B cell (primary cell): ENCODE measurements at regions not wholly inside any gene's neighbourhood (a gene's known extent, or its start where the extent isn't known, plus 50 kb on each side); places are given as distances from the start of the nearest gene placed in this dataset.

ENCODE experiments used
- ATAC-seq: fragments of 200-7000 bp; cut with Tn5 transposase; one replicate; pipeline ENCODE4 v1.10.0; 2021; ENCODE audit warnings: low read depth, mild to moderate bottlenecking, moderate number of reproducible peaks, moderate library complexity
- CTCF ChIA-PET: fragments of 350-600 bp; sonication (Branson Sonifier 250); formaldehyde crosslinking; loops from one replicate; lab custom pipeline; 2021; ENCODE audit warnings: antibody characterized with exemption, inconsistent platforms; lab: Charles Lee
- POLR2A ChIA-PET: fragments of 350-600 bp; sonication (Branson Sonifier 250); formaldehyde crosslinking; loops from one replicate; lab custom pipeline; 2021; ENCODE audit warnings: antibody characterized with exemption; lab: Charles Lee
- DNase-seq: peaks from one replicate; pipeline ENCODE4 v3.0.0; 2013
- H2AFZ ChIP-seq: 2 replicates; pipeline ENCODE4 v1.6.1; 2012; ENCODE audit warnings: mild to moderate bottlenecking, low read depth, low read length; ENCODE audit not compliant: insufficient read depth, poor library complexity, severe bottlenecking
- H3K27ac ChIP-seq, 2 donors: 1 replicate in 1 of 2; 2 replicates in 1 of 2; pipeline ENCODE4 v1.5.1; 2012 to 2013; ENCODE audit warnings: low read length in 2 of 2, mild to moderate bottlenecking in 2 of 2, moderate library complexity in 1 of 2
- H3K27me3 ChIP-seq, 4 experiments: fragments of 200-600 bp in 1 of 4; sonication (generic) in 1 of 4; replicated peaks in 1 of 4; 1 replicate in 2 of 4; 2 replicates in 2 of 4; pipeline versions ENCODE4 v1.6.1 to v1.7.0; 2013 to 2016; ENCODE audit warnings: low read length in 3 of 4, mild to moderate bottlenecking in 2 of 4, mixed read lengths in 1 of 4, moderate library complexity in 1 of 4; ENCODE audit not compliant: insufficient read depth in 4 of 4, control insufficient read depth in 3 of 4; ENCODE audit errors: control extremely low read depth in 1 of 4
- H3K36me3 ChIP-seq, 2 experiments: replicated peaks in 1 of 2; 1 replicate in 1 of 2; 2 replicates in 1 of 2; pipeline versions ENCODE4 v1.6.1 to v1.7.1; 2013; ENCODE audit warnings: low read length in 1 of 2; ENCODE audit not compliant: insufficient read depth in 2 of 2, control insufficient read depth in 1 of 2; ENCODE audit errors: control extremely low read depth in 1 of 2, extremely low read depth in 1 of 2
- H3K4me1 ChIP-seq, 2 donors: fragments of 200-600 bp in 1 of 2; sonication (generic) in 1 of 2; 1 replicate in 1 of 2; 2 replicates in 1 of 2; pipeline versions ENCODE4 v1.5.1 to v1.6.1; 2013 to 2017; ENCODE audit warnings: low read length in 2 of 2; ENCODE audit not compliant: control insufficient read depth in 2 of 2, insufficient read depth in 2 of 2
- H3K4me2 ChIP-seq: replicated peaks from 2 replicates; pipeline ENCODE3; 2012; ENCODE audit warnings: mild to moderate bottlenecking, low read depth, low read length; ENCODE audit not compliant: poor library complexity, severe bottlenecking
- H3K4me3 ChIP-seq, 5 experiments: fragments of 200-600 bp in 1 of 5; sonication (generic) in 1 of 5; 1 replicate in 3 of 5; 2 replicates in 2 of 5; pipeline versions ENCODE4 v1.5.1 to v1.7.0; 2011 to 2016; ENCODE audit warnings: low read length in 4 of 5, mild to moderate bottlenecking in 4 of 5, low read depth in 2 of 5, control low read depth in 1 of 5, moderate library complexity in 1 of 5; ENCODE audit not compliant: insufficient read depth in 1 of 5; ENCODE audit errors: control extremely low read depth in 1 of 5, extremely low read depth in 1 of 5
- H3K79me2 ChIP-seq: fragments of 200-600 bp; sonication (generic); one replicate; pipeline ENCODE4 v1.6.0; 2016; ENCODE audit warnings: low read length; ENCODE audit not compliant: control insufficient read depth, insufficient read depth
- H3K9ac ChIP-seq: fragments of 200-600 bp; sonication (generic); 2 replicates; pipeline ENCODE4 v1.6.1; 2017; ENCODE audit warnings: mild to moderate bottlenecking, low read length, moderate library complexity
- H3K9me3 ChIP-seq, 3 donors: one replicate each; pipeline versions ENCODE4 v1.6.1 to v1.7.1; 2013; ENCODE audit warnings: low read length in 2 of 3; ENCODE audit not compliant: control insufficient read depth in 2 of 3, insufficient read depth in 1 of 3; ENCODE audit errors: control extremely low read depth in 1 of 3
- H4K20me1 ChIP-seq: 2 replicates; pipeline ENCODE4 v1.6.0; 2012; ENCODE audit warnings: mild to moderate bottlenecking, low read length; ENCODE audit not compliant: insufficient read depth, control insufficient read depth, poor library complexity, severe bottlenecking
- H3K27ac Mint-ChIP-seq: one replicate; pipeline ENCODE4 v1.8.0; 2021; ENCODE audit warnings: mixed read lengths
- H3K27me3 Mint-ChIP-seq: one replicate; pipeline ENCODE4 v1.8.0; 2021; ENCODE audit warnings: mixed read lengths
- H3K4me1 Mint-ChIP-seq: one replicate; pipeline ENCODE4 v1.8.0; 2021; ENCODE audit warnings: mixed read lengths
- H3K4me3 Mint-ChIP-seq: one replicate; pipeline ENCODE4 v1.8.0; 2021; ENCODE audit warnings: mixed read lengths
- H3K9me3 Mint-ChIP-seq: one replicate; pipeline ENCODE4 v1.8.0; 2022; ENCODE audit warnings: mixed read lengths; ENCODE audit not compliant: insufficient read depth
- EZH2 ChIP-seq: IDR thresholded peaks from 2 replicates; pipeline ENCODE4 v1.6.1; 2012; ENCODE audit warnings: borderline replicate concordance, low read depth, mild to moderate bottlenecking, moderate library complexity, low read length; ENCODE audit not compliant: insufficient read depth, poor library complexity, severe bottlenecking
- WGBS: methylation state at CpG from one replicate; pipeline ENCODE4 v1.1.5; 2013; ENCODE audit warnings: missing lambda C conversion rate; ENCODE audit not compliant: insufficient coverage; 5-methylcytosine and 5-hydroxymethylcytosine counted together
- intact Hi-C: fragments of 100-400 bp; cut with micrococcal nuclease; formaldehyde crosslinking; loops from one replicate; pipeline ENCODE4 v1.10.0; 2022
- TF ChIP-seq, protein P1 (sequence below): fragments of 200-600 bp; IDR thresholded peaks from one replicate; pipeline ENCODE4 v1.8.0; 2022; ENCODE audit warnings: antibody characterized with exemption, mild to moderate bottlenecking

GRCh38 chr15:75125935-75126334 is 75.7 kb upstream of the C15orf39 start:
- POLR2A ChIA-PET, result no interaction called here

GRCh38 chr15:75126864-75127580 is 74.7 kb upstream of the C15orf39 start:
- H3K4me2 ChIP-seq, result no peak overlapping the region
- intact Hi-C loops, result no loop called here
- WGBS, result 97% methylated on average over 8 of the region's 10 CpGs

More at GRCh38 chr15:75125935-75126334, 75.7 kb upstream of the C15orf39 start:
- DNase-seq, result no peak
- no peaks in the 10 kb centered on the region for H3K79me2 ChIP-seq
- Mint-ChIP-seq H3K4me3 (no peak overlapping the region), H3K9me3 (no peaks in the 10 kb centered on the region), H3K4me1 (peaks cover 22% of the 10 kb centered on the region), H3K27ac (no peak overlapping the region), H3K27me3 (no peaks in the 10 kb centered on the region)
- 100% methylated on average over 5 of the region's 5 CpGs for WGBS
- no peak overlapping the region for H3K4me3 ChIP-seq
- no peaks in the 10 kb centered on the region for H3K27me3 ChIP-seq
- no peaks in the 10 kb centered on the region for H3K9me3 ChIP-seq
- no peaks in the 10 kb centered on the region for H3K36me3 ChIP-seq
- intact Hi-C loops, result no loop called here
- no peak overlapping the region for H2AFZ ChIP-seq
- CTCF ChIA-PET, result interaction anchor here (1.2 to 2.2 kb wide), 3 partner anchors 76 to 83 kb away, joined by 4 to 10 read pairs (median 8); partner anchors contain the start of gene C15orf39
- no peak for TF ChIP-seq EZH2
- TF ChIP-seq, protein P1, sequence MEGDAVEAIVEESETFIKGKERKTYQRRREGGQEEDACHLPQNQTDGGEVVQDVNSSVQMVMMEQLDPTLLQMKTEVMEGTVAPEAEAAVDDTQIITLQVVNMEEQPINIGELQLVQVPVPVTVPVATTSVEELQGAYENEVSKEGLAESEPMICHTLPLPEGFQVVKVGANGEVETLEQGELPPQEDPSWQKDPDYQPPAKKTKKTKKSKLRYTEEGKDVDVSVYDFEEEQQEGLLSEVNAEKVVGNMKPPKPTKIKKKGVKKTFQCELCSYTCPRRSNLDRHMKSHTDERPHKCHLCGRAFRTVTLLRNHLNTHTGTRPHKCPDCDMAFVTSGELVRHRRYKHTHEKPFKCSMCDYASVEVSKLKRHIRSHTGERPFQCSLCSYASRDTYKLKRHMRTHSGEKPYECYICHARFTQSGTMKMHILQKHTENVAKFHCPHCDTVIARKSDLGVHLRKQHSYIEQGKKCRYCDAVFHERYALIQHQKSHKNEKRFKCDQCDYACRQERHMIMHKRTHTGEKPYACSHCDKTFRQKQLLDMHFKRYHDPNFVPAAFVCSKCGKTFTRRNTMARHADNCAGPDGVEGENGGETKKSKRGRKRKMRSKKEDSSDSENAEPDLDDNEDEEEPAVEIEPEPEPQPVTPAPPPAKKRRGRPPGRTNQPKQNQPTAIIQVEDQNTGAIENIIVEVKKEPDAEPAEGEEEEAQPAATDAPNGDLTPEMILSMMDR, result no peak
- H4K20me1 ChIP-seq, result no peaks in the 10 kb centered on the region
- peaks cover 13 to 26% of the 10 kb centered on the region in 2 donors for H3K4me1 ChIP-seq
- no peak for ATAC-seq
- H3K9ac ChIP-seq, result no peak overlapping the region
- no peak overlapping the region for H3K27ac ChIP-seq
- no peak overlapping the region for H3K4me2 ChIP-seq

More at GRCh38 chr15:75126864-75127580, 74.7 kb upstream of the C15orf39 start:
- DNase-seq (no peak), ATAC-seq (no peak)
- no peaks in the 10 kb centered on the region for H3K79me2 ChIP-seq
- no peak overlapping the region for H2AFZ ChIP-seq
- no peak overlapping the region for H3K27ac ChIP-seq
- no peak overlapping the region for H3K9ac ChIP-seq
- peaks cover 20 to 33% of the 10 kb centered on the region in 2 donors for H3K4me1 ChIP-seq
- no peak overlapping the region for H3K4me3 ChIP-seq
- CTCF ChIA-PET, result no interaction called here
- no peaks in the 10 kb centered on the region for H3K36me3 ChIP-seq
- no peaks in the 10 kb centered on the region for H3K27me3 ChIP-seq
- no peaks in the 10 kb centered on the region for H3K9me3 ChIP-seq
- no peaks in the 10 kb centered on the region for H4K20me1 ChIP-seq
- Mint-ChIP-seq H3K4me1 (peaks cover 29% of the 10 kb centered on the region), H3K4me3 (no peak overlapping the region), H3K27ac (no peak overlapping the region), H3K27me3 (no peaks in the 10 kb centered on the region), H3K9me3 (no peaks in the 10 kb centered on the region)
- POLR2A ChIA-PET, result no interaction called here
- TF ChIP-seq, protein P1, result no peak
- no peak for TF ChIP-seq EZH2
